ENCODE measurements at regions not wholly inside any gene's neighbourhood (a gene's known extent, or its start where the extent isn't known, plus 50 kb on each side); places are given as distances from the start of the nearest gene placed in this dataset.

DNA sequence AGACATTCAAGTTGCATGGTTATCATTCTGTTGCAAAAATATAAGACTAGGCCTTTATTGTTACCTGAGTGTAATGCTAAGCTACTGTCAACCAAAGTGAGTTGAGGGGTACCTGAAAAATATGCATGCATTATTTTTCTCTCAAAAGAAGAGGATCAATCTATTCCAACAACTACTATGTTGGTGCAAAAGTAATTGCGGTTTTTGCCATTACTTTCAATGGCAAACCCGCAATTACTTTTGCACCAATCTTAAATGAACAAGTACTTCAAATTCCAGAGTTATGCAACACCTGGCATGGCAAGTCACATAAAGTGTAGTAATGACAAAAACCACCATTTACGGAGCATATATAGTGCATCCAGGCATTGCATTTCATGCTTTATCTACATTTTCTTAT is 307.0 kb upstream of the NOX3 start:
- TF ChIP-seq, protein P1, sequence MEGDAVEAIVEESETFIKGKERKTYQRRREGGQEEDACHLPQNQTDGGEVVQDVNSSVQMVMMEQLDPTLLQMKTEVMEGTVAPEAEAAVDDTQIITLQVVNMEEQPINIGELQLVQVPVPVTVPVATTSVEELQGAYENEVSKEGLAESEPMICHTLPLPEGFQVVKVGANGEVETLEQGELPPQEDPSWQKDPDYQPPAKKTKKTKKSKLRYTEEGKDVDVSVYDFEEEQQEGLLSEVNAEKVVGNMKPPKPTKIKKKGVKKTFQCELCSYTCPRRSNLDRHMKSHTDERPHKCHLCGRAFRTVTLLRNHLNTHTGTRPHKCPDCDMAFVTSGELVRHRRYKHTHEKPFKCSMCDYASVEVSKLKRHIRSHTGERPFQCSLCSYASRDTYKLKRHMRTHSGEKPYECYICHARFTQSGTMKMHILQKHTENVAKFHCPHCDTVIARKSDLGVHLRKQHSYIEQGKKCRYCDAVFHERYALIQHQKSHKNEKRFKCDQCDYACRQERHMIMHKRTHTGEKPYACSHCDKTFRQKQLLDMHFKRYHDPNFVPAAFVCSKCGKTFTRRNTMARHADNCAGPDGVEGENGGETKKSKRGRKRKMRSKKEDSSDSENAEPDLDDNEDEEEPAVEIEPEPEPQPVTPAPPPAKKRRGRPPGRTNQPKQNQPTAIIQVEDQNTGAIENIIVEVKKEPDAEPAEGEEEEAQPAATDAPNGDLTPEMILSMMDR (IDR thresholded peaks at IDR 0.05; ENCODE audit: insufficient read depth, low read length) = no peak
- TF ChIP-seq REST (IDR thresholded peaks at IDR 0.05; ENCODE audit: insufficient replicate concordance, low read depth) = no peak
- TF ChIP-seq SPI1 (IDR thresholded peaks at IDR 0.05; ENCODE audit: borderline replicate concordance, low read depth) = no peak
